ENCODE measurements at regions not wholly inside any gene's neighbourhood (a gene's known extent, or its start where the extent isn't known, plus 50 kb on each side); places are given as distances from the start of the nearest gene placed in this dataset.

DNA sequence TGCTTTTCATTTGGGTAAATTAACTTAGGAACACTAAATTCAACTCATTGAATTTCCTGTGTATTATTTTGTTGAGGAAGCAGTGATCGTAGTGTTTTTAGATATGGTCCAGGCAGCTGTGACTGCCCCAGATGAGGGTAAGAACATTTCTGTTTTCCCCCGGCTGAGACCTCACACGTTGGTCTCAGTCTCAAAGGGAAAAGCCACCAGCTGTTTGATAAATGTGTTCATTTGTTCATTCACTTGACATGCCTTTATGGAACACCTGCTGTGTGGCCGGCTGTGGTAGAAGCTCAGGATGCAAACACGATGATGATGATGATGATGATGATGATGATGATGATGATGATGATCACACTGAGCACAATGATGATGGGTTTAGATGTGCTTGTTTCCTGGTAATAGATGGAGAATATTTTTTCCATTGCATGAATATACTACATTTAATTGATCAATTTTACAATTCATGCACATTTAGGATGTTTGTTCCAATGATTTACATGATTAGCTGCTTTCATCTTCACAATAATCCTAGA is 125.6 kb upstream of the ZNF32 start:
- H3K27me3 ChIP-seq (ENCODE audit: insufficient read depth, low read depth, severe bottlenecking) = peaks cover 2% of the 10 kb centered on the region
- TF ChIP-seq, protein P1, sequence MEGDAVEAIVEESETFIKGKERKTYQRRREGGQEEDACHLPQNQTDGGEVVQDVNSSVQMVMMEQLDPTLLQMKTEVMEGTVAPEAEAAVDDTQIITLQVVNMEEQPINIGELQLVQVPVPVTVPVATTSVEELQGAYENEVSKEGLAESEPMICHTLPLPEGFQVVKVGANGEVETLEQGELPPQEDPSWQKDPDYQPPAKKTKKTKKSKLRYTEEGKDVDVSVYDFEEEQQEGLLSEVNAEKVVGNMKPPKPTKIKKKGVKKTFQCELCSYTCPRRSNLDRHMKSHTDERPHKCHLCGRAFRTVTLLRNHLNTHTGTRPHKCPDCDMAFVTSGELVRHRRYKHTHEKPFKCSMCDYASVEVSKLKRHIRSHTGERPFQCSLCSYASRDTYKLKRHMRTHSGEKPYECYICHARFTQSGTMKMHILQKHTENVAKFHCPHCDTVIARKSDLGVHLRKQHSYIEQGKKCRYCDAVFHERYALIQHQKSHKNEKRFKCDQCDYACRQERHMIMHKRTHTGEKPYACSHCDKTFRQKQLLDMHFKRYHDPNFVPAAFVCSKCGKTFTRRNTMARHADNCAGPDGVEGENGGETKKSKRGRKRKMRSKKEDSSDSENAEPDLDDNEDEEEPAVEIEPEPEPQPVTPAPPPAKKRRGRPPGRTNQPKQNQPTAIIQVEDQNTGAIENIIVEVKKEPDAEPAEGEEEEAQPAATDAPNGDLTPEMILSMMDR (IDR thresholded peaks at IDR 0.05; ENCODE audit: low read depth, low read length) = no peak
- no peak overlapping the region for H3K4me3 ChIP-seq (ENCODE audit: low read depth, low read length)
- no peaks in the 10 kb centered on the region for H3K36me3 ChIP-seq
- H3K9me3 ChIP-seq (ENCODE audit: severe bottlenecking) = no peaks in the 10 kb centered on the region
- no peak overlapping the region for H3K27ac ChIP-seq
- DNase-seq = no peak

DNA sequence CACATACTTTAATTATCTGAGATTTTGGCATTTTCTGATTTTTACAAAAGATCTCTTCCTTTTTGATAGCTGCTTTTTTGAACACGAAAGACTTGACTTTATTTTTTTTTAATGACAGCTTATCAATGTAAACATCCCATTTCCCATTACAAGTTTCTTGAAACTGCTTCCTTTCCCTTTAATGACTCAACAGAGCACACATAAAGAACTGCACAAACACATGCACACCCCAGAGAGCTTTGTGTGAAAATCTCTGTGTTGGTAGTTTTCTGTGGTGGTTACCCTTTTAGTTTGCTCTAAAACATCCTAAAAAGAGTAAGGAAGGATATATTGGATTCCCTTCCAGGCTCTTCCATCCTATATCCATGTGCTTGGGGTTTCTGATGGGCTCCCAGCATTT is 125.1 kb upstream of the ZNF32 start:
- TF ChIP-seq, protein P1 (IDR thresholded peaks at IDR 0.05; ENCODE audit: low read depth, low read length) = no peak
- Histone ChIP-seq H3K27me3 (ENCODE audit: insufficient read depth, low read depth, severe bottlenecking) (peaks cover 2% of the 10 kb centered on the region), H3K9me3 (ENCODE audit: severe bottlenecking) (no peaks in the 10 kb centered on the region), H3K27ac (no peak overlapping the region), H3K4me3 (ENCODE audit: low read depth, low read length) (no peak overlapping the region), H3K36me3 (no peaks in the 10 kb centered on the region)
- no peak for DNase-seq

DNA sequence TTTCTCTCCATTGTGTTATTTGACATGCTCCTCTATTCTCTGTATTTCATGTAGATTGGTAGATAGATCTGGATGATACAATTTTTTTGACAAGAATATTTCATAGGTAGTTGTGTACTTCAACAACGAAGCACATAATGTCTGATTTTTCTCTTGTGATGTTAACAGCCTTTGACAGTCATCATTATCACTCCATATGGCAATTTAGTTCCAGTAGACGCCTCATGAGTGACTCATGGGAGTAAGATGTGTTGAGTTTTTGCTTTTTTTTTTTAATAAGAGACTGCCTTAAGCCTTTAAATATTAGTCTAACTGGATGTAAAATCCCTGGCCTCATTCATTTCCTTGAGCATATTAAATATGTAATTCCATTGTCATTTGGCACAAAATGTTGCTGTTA is 123.5 kb upstream of the ZNF32 start:
- Histone ChIP-seq H3K9me3 (ENCODE audit: severe bottlenecking) (no peaks in the 10 kb centered on the region), H3K27ac (no peak overlapping the region), H3K4me3 (ENCODE audit: low read depth, low read length) (no peak overlapping the region), H3K27me3 (ENCODE audit: insufficient read depth, low read depth, severe bottlenecking) (peaks cover 2% of the 10 kb centered on the region), H3K36me3 (no peaks in the 10 kb centered on the region)
- TF ChIP-seq, protein P1 (IDR thresholded peaks at IDR 0.05; ENCODE audit: low read depth, low read length) = no peak
- DNase-seq = no peak

DNA sequence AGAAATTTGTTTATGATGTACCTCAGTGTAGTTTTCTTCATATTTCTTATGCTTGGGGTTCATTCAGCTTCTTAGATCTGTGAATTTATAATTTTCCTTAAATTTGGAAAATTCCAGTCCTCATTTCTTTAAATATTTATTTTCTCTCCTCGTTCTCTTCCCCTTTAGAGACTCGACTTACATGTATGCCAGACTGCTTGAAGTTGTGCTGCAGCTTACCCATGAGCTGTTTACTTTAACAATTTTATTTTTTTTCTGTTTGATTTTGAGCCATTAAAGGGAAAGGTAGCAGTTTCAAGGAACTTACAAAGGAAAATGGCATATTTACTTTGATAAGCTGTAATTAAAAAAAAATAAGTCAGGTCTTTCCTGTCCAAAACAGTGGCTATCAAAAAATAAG is 123.0 kb upstream of the ZNF32 start:
- TF ChIP-seq, protein P1 (IDR thresholded peaks at IDR 0.05; ENCODE audit: low read depth, low read length) = no peak
- DNase-seq = no peak
- no peak overlapping the region for H3K4me3 ChIP-seq (ENCODE audit: low read depth, low read length)
- no peaks in the 10 kb centered on the region for H3K36me3 ChIP-seq
- H3K27me3 ChIP-seq (ENCODE audit: insufficient read depth, low read depth, severe bottlenecking) = peaks cover 2% of the 10 kb centered on the region
- H3K9me3 ChIP-seq (ENCODE audit: severe bottlenecking) = no peaks in the 10 kb centered on the region
- H3K27ac ChIP-seq = no peak overlapping the region

DNA sequence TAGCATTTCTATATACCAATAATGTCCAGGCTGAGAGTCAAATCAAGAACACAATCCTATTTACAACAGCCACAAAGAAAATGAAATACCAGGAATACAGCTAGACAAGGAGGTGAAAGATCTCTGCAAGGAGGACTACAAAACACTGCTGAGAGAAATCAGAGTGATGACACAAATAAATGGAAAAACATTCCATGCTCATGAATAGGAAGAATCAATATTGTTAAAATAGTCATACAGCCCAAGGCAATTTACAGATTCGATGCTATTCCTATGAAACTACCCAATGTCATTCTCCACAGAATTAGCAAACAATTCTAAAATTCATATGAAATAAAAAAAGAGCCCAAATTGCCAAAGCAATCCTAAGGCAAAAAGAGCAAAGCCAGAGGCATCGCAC is 116.8 kb upstream of the ZNF32 start:
- no peak overlapping the region for H3K27ac ChIP-seq
- no peaks in the 10 kb centered on the region for H3K9me3 ChIP-seq (ENCODE audit: severe bottlenecking)
- no peaks in the 10 kb centered on the region for H3K36me3 ChIP-seq
- no peak for DNase-seq
- TF ChIP-seq, protein P1 (IDR thresholded peaks at IDR 0.05; ENCODE audit: low read depth, low read length) = no peak
- H3K27me3 ChIP-seq (ENCODE audit: insufficient read depth, low read depth, severe bottlenecking) = peaks cover under 1% of the 10 kb centered on the region
- no peak overlapping the region for H3K4me3 ChIP-seq (ENCODE audit: low read depth, low read length)

DNA sequence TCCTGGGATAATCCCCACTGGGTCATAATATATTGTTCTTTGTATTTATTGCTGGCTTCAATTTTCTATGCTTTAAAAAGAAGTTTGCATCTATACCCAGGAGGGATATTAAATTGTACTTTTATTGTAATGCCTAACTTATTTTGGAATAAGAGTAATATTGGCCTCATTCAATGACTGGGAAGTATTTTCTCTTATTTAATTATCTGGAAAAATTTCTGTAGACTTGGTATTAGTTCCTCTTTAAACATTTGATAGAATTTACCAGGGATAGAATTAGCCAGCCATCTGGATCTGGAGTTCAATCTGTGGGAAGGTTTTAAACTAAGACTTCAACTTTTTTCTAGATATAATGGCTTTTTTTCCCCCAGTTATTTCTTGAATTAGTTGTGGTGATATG is 115.2 kb upstream of the ZNF32 start:
- TF ChIP-seq, protein P1 (IDR thresholded peaks at IDR 0.05; ENCODE audit: low read depth, low read length) = no peak
- Histone ChIP-seq H3K27me3 (ENCODE audit: insufficient read depth, low read depth, severe bottlenecking) (peaks cover 13% of the 10 kb centered on the region), H3K27ac (no peak overlapping the region), H3K4me3 (ENCODE audit: low read depth, low read length) (no peak overlapping the region), H3K36me3 (no peaks in the 10 kb centered on the region), H3K9me3 (ENCODE audit: severe bottlenecking) (no peaks in the 10 kb centered on the region)
- DNase-seq = no peak

Data from WERI-Rb-1 (cell line).